GM12878 (cell line): ENCODE measurements at regions not wholly inside any gene's neighbourhood (a gene's known extent, or its start where the extent isn't known, plus 50 kb on each side); places are given as distances from the start of the nearest gene placed in this dataset.

Source experiments
- ATAC-seq: fragments of 200-7000 bp; cut with Tn5 transposase; 3 replicates; pipeline ENCODE4 v1.9.1; 2020; ENCODE audit warnings: mild to moderate bottlenecking, moderate library complexity
- BruUV-seq: library from RNA; stranded (reverse); fragments of 400-500 nt; replicated peaks from 2 replicates; lab custom pipeline; 2021; lab: Mats Ljungman, UMichigan
- CTCF ChIA-PET: fragments of 300-600 bp; sonication (Branson Sonifier 250); formaldehyde crosslinking; extraction: SDS; loops from one replicate; lab custom pipeline; 2021; ENCODE audit warnings: inconsistent platforms; lab: Yijun Ruan, JAX
- POLR2A ChIA-PET: fragments of 350-600 bp; formaldehyde crosslinking; extraction: SDS; loops from one replicate; lab custom pipeline; 2021; ENCODE audit warnings: inconsistent platforms; lab: Charles Lee
- RAD21 ChIA-PET: fragments of 300-600 bp; sonication (Branson Sonifier 250); formaldehyde crosslinking; loops from one replicate; lab custom pipeline; 2023; ENCODE audit warnings: antibody characterized with exemption; ENCODE audit not compliant: unreplicated experiment; lab: Charles Lee
- SMC1A ChIA-PET: fragments of 300-600 bp; sonication (Branson Sonifier 250); formaldehyde crosslinking; loops from one replicate; lab custom pipeline; 2023; ENCODE audit not compliant: unreplicated experiment, uncharacterized antibody; lab: Charles Lee
- DNase-seq: peaks from one replicate; pipeline ENCODE4 v3.0.0-alpha.2; 2011; ENCODE audit warnings: low read depth, low spot score
- FAIRE-seq: peaks from 3 replicates; lab custom pipeline; 2011; peaks lifted over from hg19 to GRCh38; lab: Jason Lieb, UNC
- H2AFZ ChIP-seq: 2 replicates; pipeline ENCODE4 v1.6.0; 2011; ENCODE audit warnings: low read depth, low read length, control low read depth; ENCODE audit not compliant: control insufficient read depth
- H3K27ac ChIP-seq: 2 replicates; pipeline ENCODE4 v1.5.1; 2011; ENCODE audit warnings: control low read depth; ENCODE audit not compliant: control insufficient read depth, insufficient read depth
- H3K27me3 ChIP-seq, 2 experiments: replicated peaks in 1 of 2; 2 replicates each; pipeline versions ENCODE4 v1.6.0 to v1.6.1; 2011; ENCODE audit warnings: low read length in 1 of 2; ENCODE audit not compliant: control insufficient read depth in 2 of 2, insufficient read depth in 2 of 2
- H3K36me3 ChIP-seq, 2 experiments: 2 replicates each; pipeline ENCODE4 v1.5.1; 2011; ENCODE audit warnings: low read length in 1 of 2; ENCODE audit not compliant: control insufficient read depth in 2 of 2, insufficient read depth in 2 of 2
- H3K4me1 ChIP-seq: 2 replicates; pipeline ENCODE4 v1.6.1; 2011; ENCODE audit warnings: mild to moderate bottlenecking, low read length, moderate library complexity, mixed read lengths; ENCODE audit not compliant: control insufficient read depth, insufficient read depth
- H3K4me2 ChIP-seq: 2 replicates; pipeline ENCODE4 v1.6.0; 2011; ENCODE audit warnings: control low read depth; ENCODE audit not compliant: control insufficient read depth, insufficient read depth
- H3K4me3 ChIP-seq: fragments of 200-600 bp; sonication (generic); 2 replicates; pipeline ENCODE4 v1.5.1; 2016
- H3K79me2 ChIP-seq: 2 replicates; pipeline ENCODE4 v1.6.0; 2011; ENCODE audit warnings: low read length; ENCODE audit not compliant: control insufficient read depth, insufficient read depth
- H3K9ac ChIP-seq: 2 replicates; pipeline ENCODE4 v1.8.0; 2011; ENCODE audit warnings: low read length, control low read depth, mixed read lengths; ENCODE audit not compliant: control insufficient read depth, insufficient read depth
- H3K9me3 ChIP-seq: replicated peaks from 3 replicates; pipeline ENCODE4 v1.5.1; 2011; ENCODE audit warnings: mild to moderate bottlenecking, low read length; ENCODE audit not compliant: control insufficient read depth, insufficient read depth
- H4K20me1 ChIP-seq: 2 replicates; pipeline ENCODE4 v1.6.0; 2011; ENCODE audit not compliant: control insufficient read depth, insufficient read depth
- ASH2L ChIP-seq: fragments of 300-600, 200-600 bp; sonication (generic); IDR thresholded peaks from 2 replicates; pipeline ENCODE4 v1.6.1; 2017; ENCODE audit warnings: low read depth, mild to moderate bottlenecking, borderline replicate concordance
- CEBPB ChIP-seq, 2 experiments: fragments of 150-350 bp in 1 of 2; IDR thresholded peaks; 2 replicates each; pipeline ENCODE4 v1.6.1; 2012 to 2014; ENCODE audit warnings: low read depth in 2 of 2, low read length in 2 of 2, borderline replicate concordance in 1 of 2, inconsistent platforms in 1 of 2
- CREB1 ChIP-seq: IDR thresholded peaks from 2 replicates; pipeline ENCODE4 v1.6.1; 2012; ENCODE audit warnings: low read depth, mild to moderate bottlenecking, inconsistent platforms
- FOXK2 ChIP-seq: fragments of 450-650 bp; IDR thresholded peaks from 2 replicates; pipeline ENCODE4 v1.6.1; 2017; ENCODE audit warnings: mild to moderate bottlenecking, moderate library complexity
- JUND ChIP-seq: IDR thresholded peaks from 2 replicates; pipeline ENCODE4 v1.6.1; 2012; ENCODE audit warnings: low read depth, mild to moderate bottlenecking, low read length, improper control_type of control experiment, moderate library complexity
- RBBP5 ChIP-seq: fragments of 200-600 bp; sonication (generic); conservative IDR thresholded peaks from 2 replicates; pipeline ENCODE4 v1.6.1; 2016
- RCOR1 ChIP-seq: conservative IDR thresholded peaks from 2 replicates; pipeline ENCODE4 v1.6.1; 2012; ENCODE audit warnings: low read depth, low read length, improper control_type of control experiment
- SIN3A ChIP-seq: IDR thresholded peaks from 2 replicates; pipeline ENCODE4 v1.6.1; 2012; ENCODE audit warnings: low read depth, low read length, improper control_type of control experiment
- ZNF217 ChIP-seq: fragments of 450-650 bp; IDR thresholded peaks from 2 replicates; pipeline ENCODE4 v1.6.1; 2017; ENCODE audit warnings: antibody characterized with exemption, mild to moderate bottlenecking
- WGBS: methylation state at CpG from one replicate; pipeline ENCODE4 v1.1.6; 2016; ENCODE audit warnings: low lambda C conversion rate; ENCODE audit not compliant: insufficient replicate concordance, insufficient coverage; ENCODE audit errors: missing lambda C conversion rate; 5-methylcytosine and 5-hydroxymethylcytosine counted together
- in situ Hi-C: fragments of 300-500 bp; cut with MboI; formaldehyde crosslinking; loops from 9 replicates; pipeline ENCODE4 v1.14.3; 2018; ENCODE audit warnings: mixed read lengths
- intact Hi-C: fragments of 100-400 bp; cut with micrococcal nuclease; formaldehyde crosslinking; loops from one replicate; pipeline ENCODE4 v1.14.2; 2022; ENCODE audit not compliant: unreplicated experiment
- TF ChIP-seq, protein P1 (sequence below): IDR thresholded peaks from 2 replicates; pipeline ENCODE4 v1.6.1; 2012; ENCODE audit warnings: low read depth, low read length, improper control_type of control experiment
- TF ChIP-seq, protein P2 (sequence below): IDR thresholded peaks from 2 replicates; pipeline ENCODE4 v1.6.1; 2011; ENCODE audit warnings: borderline replicate concordance, low read depth, mild to moderate bottlenecking, moderate library complexity, mixed read lengths, low read length; ENCODE audit not compliant: insufficient read depth; ENCODE audit errors: extremely low read length

DNA sequence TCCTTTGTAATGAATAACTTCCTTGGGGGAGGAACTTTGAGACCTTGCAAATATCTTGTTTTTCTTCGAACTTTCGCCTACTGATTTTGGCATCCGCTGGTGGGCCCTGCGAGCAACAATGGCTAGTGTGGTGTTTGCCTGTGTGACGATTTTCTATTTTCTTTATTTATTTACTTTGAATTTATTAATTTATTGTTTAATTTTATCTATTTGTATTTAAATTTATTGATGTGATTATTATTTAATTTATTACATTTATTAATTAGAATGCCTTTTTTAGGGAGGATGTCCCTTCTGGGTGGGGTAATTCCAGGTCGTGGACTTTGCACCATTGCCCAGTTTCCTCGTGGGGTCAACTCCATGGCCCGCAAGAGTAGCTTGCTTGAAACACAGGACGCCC lies 149.7 kb downstream of the ZNF664 start:
- CTCF ChIA-PET = no interaction called here

More for the DNA sequence above, 149.7 kb downstream of the ZNF664 start:
- WGBS = 58% methylated on average over 9 of the region's 9 CpGs
- Histone ChIP-seq H3K36me3 (no peaks in the 10 kb centered on the region), H3K4me2 (no peak overlapping the region), H2AFZ (no peak overlapping the region), H3K4me3 (no peak overlapping the region), H3K9me3 (no peaks in the 10 kb centered on the region), H4K20me1 (no peaks in the 10 kb centered on the region), H3K27me3 (no peaks in the 10 kb centered on the region), H3K9ac (no peak overlapping the region), H3K79me2 (no peaks in the 10 kb centered on the region), H3K4me1 (peaks cover 31% of the 10 kb centered on the region), H3K27ac (no peak overlapping the region)
- ATAC-seq (no peak), FAIRE-seq (no peak), DNase-seq (no peak)
- ChIA-PET SMC1A (no interaction called here), POLR2A (no interaction called here), RAD21 (no interaction called here)
- BruUV-seq = no TSS peak
- TF ChIP-seq RBBP5 (no peak), SIN3A (no peak), ASH2L (no peak), JUND (no peak), CEBPB (IDR thresholded peaks at IDR 0.05; ENCODE audit: borderline replicate concordance in 1 of 2, low read depth in 2 of 2, low read length in 2 of 2) (no peak), ZNF217 (no peak), RCOR1 (no peak), CREB1 (no peak), FOXK2 (no peak)
- TF ChIP-seq, protein P1, sequence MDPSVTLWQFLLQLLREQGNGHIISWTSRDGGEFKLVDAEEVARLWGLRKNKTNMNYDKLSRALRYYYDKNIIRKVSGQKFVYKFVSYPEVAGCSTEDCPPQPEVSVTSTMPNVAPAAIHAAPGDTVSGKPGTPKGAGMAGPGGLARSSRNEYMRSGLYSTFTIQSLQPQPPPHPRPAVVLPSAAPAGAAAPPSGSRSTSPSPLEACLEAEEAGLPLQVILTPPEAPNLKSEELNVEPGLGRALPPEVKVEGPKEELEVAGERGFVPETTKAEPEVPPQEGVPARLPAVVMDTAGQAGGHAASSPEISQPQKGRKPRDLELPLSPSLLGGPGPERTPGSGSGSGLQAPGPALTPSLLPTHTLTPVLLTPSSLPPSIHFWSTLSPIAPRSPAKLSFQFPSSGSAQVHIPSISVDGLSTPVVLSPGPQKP = no peak
- TF ChIP-seq, protein P2, sequence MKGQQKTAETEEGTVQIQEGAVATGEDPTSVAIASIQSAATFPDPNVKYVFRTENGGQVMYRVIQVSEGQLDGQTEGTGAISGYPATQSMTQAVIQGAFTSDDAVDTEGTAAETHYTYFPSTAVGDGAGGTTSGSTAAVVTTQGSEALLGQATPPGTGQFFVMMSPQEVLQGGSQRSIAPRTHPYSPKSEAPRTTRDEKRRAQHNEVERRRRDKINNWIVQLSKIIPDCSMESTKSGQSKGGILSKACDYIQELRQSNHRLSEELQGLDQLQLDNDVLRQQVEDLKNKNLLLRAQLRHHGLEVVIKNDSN = no peak
- in situ Hi-C loops = no loop called here
- intact Hi-C loops = loop anchor here (10.0 kb wide), 1 partner anchor 792 kb away; the partner anchor contains the start of gene UBC
